K562 (cell line): ENCODE measurements at regions not wholly inside any gene's neighbourhood (a gene's known extent, or its start where the extent isn't known, plus 50 kb on each side); places are given as distances from the start of the nearest gene placed in this dataset.

Experiments
- ATAC-seq: fragments of 200-7000 bp; cut with Tn5 transposase; 3 replicates; pipeline ENCODE4 v1.9.1; 2020; ENCODE audit warnings: moderate library complexity
- BruUV-seq: library from RNA; stranded (reverse); fragments of 400-500 nt; replicated peaks from 2 replicates; lab custom pipeline; 2021; lab: Mats Ljungman, UMichigan
- CTCF ChIA-PET: fragments of 300-600 bp; formaldehyde crosslinking; extraction: SDS; loops from one replicate; lab custom pipeline; 2021; ENCODE audit warnings: low intra/inter-chr PET ratio; lab: Yijun Ruan, JAX
- POLR2A ChIA-PET: fragments of 300-600, 350-650 bp; sonication (Branson Sonifier 250); formaldehyde crosslinking; extraction: SDS; loops from one replicate; lab custom pipeline; 2021; ENCODE audit warnings: antibody characterized with exemption, inconsistent platforms; lab: Yijun Ruan, JAX
- DNase-seq, 4 experiments: peaks; one replicate each; pipeline versions ENCODE4 v3.0.0 to v3.0.0-alpha.2; 2011 to 2018; ENCODE audit warnings: low spot score in 3 of 4, mixed read lengths in 3 of 4; ENCODE audit errors: extremely low read depth in 1 of 4
- FAIRE-seq: peaks from 2 replicates; lab custom pipeline; 2011; peaks lifted over from hg19 to GRCh38; lab: Jason Lieb, UNC
- H2AFZ ChIP-seq: 2 replicates; pipeline ENCODE4 v1.6.0; 2011; ENCODE audit warnings: low read depth, low read length, control low read depth, inconsistent platforms
- H3K27ac ChIP-seq: fragments of 200-600 bp; 3 replicates; pipeline ENCODE4 v1.8.0; 2011; ENCODE audit warnings: low read depth, mild to moderate bottlenecking, control low read depth, inconsistent platforms, low read length, moderate library complexity, mixed read lengths; ENCODE audit errors: extremely low read depth
- H3K27me3 ChIP-seq, 2 experiments: fragments of 300-600 bp in 1 of 2; 2 replicates in 1 of 2; 3 replicates in 1 of 2; pipeline versions ENCODE4 v1.6.0 to v1.8.0; 2011; ENCODE audit warnings: inconsistent platforms in 2 of 2, low read length in 2 of 2, mild to moderate bottlenecking in 1 of 2, mixed read lengths in 1 of 2, moderate library complexity in 1 of 2; ENCODE audit not compliant: control insufficient read depth in 2 of 2, insufficient read depth in 2 of 2
- H3K36me3 ChIP-seq: fragments of 300-600 bp; 3 replicates; pipeline ENCODE4 v1.8.0; 2011; ENCODE audit warnings: mild to moderate bottlenecking, low read length, inconsistent platforms; ENCODE audit not compliant: control insufficient read depth, insufficient read depth
- H3K4me1 ChIP-seq, 2 experiments: fragments of 200-600 bp in 1 of 2; replicated peaks in 1 of 2; 2 replicates in 1 of 2; 3 replicates in 1 of 2; pipeline versions ENCODE4 v1.5.1 to v1.8.0; 2011; ENCODE audit warnings: inconsistent platforms in 2 of 2, low read length in 2 of 2, mild to moderate bottlenecking in 1 of 2, mixed read lengths in 1 of 2, moderate library complexity in 1 of 2; ENCODE audit not compliant: control insufficient read depth in 2 of 2, insufficient read depth in 2 of 2
- H3K4me2 ChIP-seq: 2 replicates; pipeline ENCODE4 v1.6.1; 2011; ENCODE audit warnings: low read length, control low read depth, inconsistent platforms, mixed read lengths; ENCODE audit not compliant: insufficient read depth
- H3K4me3 ChIP-seq: fragments of 200-600 bp; sonication (generic), shearing (Covaris generic); 2 replicates; pipeline ENCODE4 v1.5.1; 2016; ENCODE audit warnings: control low read depth, inconsistent platforms
- H3K79me2 ChIP-seq: fragments of 200-600 bp; 3 replicates; pipeline ENCODE4 v1.8.0; 2011; ENCODE audit warnings: low read length, inconsistent platforms; ENCODE audit not compliant: control insufficient read depth, insufficient read depth
- H3K9ac ChIP-seq, 2 experiments: 2 replicates each; pipeline versions ENCODE4 v1.6.0 to v1.6.1; 2011; ENCODE audit warnings: low read depth in 2 of 2, low read length in 2 of 2, control low read depth in 1 of 2, inconsistent platforms in 1 of 2, mild to moderate bottlenecking in 1 of 2, mixed read lengths in 1 of 2; ENCODE audit not compliant: insufficient read depth in 1 of 2
- H3K9me1 ChIP-seq: one replicate; pipeline ENCODE4 v1.6.0; 2011; ENCODE audit warnings: inconsistent platforms, mild to moderate bottlenecking, low read length, moderate library complexity; ENCODE audit not compliant: control insufficient read depth, insufficient read depth
- H3K9me3 ChIP-seq: replicated peaks from 2 replicates; pipeline ENCODE4 v1.5.1; 2011; ENCODE audit warnings: low read depth, low read length, inconsistent platforms; ENCODE audit not compliant: control insufficient read depth, insufficient read depth
- H4K20me1 ChIP-seq: replicated peaks from 2 replicates; pipeline ENCODE4 v1.6.1; 2011; ENCODE audit warnings: low read length, inconsistent platforms, mixed read lengths; ENCODE audit not compliant: control insufficient read depth, insufficient read depth
- BCOR ChIP-seq: fragments of 450-650 bp; IDR thresholded peaks from 2 replicates; pipeline ENCODE4 v1.6.1; 2016
- BMI1 ChIP-seq: fragments of 150-350 bp; IDR thresholded peaks from 2 replicates; pipeline ENCODE4 v1.6.1; 2014; ENCODE audit warnings: low read length
- CBFA2T3 ChIP-seq: fragments of 450-650 bp; IDR thresholded peaks from 2 replicates; pipeline ENCODE4 v1.6.1; 2017
- CHD4 ChIP-seq: fragments of 200-600 bp; sonication (generic); IDR thresholded peaks from 3 replicates; pipeline ENCODE4 v1.6.1; 2012; ENCODE audit warnings: low read depth, mild to moderate bottlenecking, mixed read lengths, low read length, inconsistent platforms; ENCODE audit not compliant: insufficient read depth, insufficient replicate concordance, poor library complexity, severe bottlenecking
- POLR2AphosphoS5 ChIP-seq: IDR thresholded peaks from 2 replicates; pipeline ENCODE4 v1.6.1; 2011; ENCODE audit warnings: mild to moderate bottlenecking, low read depth, low read length, moderate library complexity; ENCODE audit not compliant: control insufficient read depth, insufficient read depth
- PURB ChIP-seq: sonication (generic); formaldehyde crosslinking; IDR thresholded peaks from 2 replicates; pipeline ENCODE4 v1.9.0; 2021; ENCODE audit warnings: low read depth, mild to moderate bottlenecking, missing genetic modification reagents
- RNF2 ChIP-seq: sonication (generic); IDR thresholded peaks from 2 replicates; pipeline ENCODE4 v1.6.1; 2016
- ZBTB8A ChIP-seq: fragments of 450-650 bp; IDR thresholded peaks from 2 replicates; pipeline ENCODE4 v1.6.1; 2018; ENCODE audit warnings: mild to moderate bottlenecking, moderate library complexity; ENCODE audit not compliant: partially characterized antibody
- ZNF77 ChIP-seq: fragments of 250-450 bp; sonication (Bioruptor Pico); IDR thresholded peaks from 2 replicates; pipeline ENCODE4 v1.5.0; 2020
- WGBS: fragments of 100-300 bp; shearing (Covaris generic); methylation state at CpG from one replicate; pipeline ENCODE4 v1.1.6; 2016; ENCODE audit warnings: low coverage, mixed read lengths; ENCODE audit not compliant: insufficient coverage; ENCODE audit errors: missing lambda C conversion rate; 5-methylcytosine and 5-hydroxymethylcytosine counted together
- in situ Hi-C: fragments of 300-500 bp; cut with MboI; formaldehyde crosslinking; loops from 4 replicates; pipeline ENCODE4 v1.15.0; 2018; ENCODE audit warnings: inconsistent platforms, mixed read lengths
- intact Hi-C: fragments of 100-400 bp; cut with micrococcal nuclease; formaldehyde crosslinking; loops from 2 replicates; pipeline ENCODE4 v1.14.2; 2022

DNA sequence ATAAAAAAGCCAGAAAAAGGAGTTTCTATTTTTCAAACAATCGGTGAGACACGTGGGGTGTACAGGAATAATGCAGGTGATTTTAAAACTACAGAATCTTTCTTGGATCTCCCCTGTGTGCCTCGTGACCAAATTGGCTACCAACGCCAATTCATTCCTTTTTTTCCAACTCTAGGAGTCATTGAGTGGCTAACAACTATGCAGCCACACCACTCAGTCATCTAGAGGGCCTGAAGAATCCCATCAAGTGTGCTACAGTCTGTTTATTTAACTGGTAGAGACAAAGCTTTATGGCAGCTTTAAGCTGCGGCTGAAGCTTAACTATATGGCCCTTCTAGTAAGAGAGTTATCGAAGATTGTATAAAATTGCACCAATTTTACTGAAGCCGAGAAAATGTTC lies 113.1 kb upstream of the NIPBL start (continued):
- TF ChIP-seq POLR2AphosphoS5 (no peak), BMI1 (no peak), PURB (CRISPR knock-in tag) (no peak), ZNF77 (CRISPR knock-in tag) (no peak), CBFA2T3 (no peak), BCOR (no peak), ZBTB8A (no peak), CHD4 (no peak)
- TF ChIP-seq, all 486 proteins: peak for 0

DNA sequence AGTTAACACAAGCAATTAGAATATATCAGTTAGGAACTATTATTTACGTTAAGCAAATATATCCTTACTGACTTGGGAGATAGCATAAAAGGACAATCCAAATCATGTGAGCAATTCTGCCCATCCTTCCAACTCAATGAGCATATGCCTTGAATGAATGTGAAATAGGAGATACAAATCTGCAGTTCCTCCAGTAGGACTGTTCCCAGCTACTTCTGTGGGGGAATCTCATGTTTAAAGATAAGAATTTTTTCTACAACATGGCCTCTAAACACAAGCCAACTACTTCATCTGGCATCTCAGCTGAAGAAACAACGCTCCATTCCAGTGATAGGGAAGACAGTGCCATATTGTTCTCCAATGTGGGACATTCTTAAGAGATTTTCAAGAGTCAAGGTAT lies 110.7 kb upstream of the NIPBL start:
- H3K36me3 ChIP-seq, result no peaks in the 10 kb centered on the region
- no peak overlapping the region for H3K27ac ChIP-seq
- FAIRE-seq, result no peak
- TF ChIP-seq RNF2, result no peak
- TF ChIP-seq, all 486 proteins: peak for 0
- Histone ChIP-seq H3K9me3 (no peaks in the 10 kb centered on the region), H2AFZ (no peak overlapping the region), H3K9me1 (no peaks in the 10 kb centered on the region), H3K4me1 (no peaks in the 10 kb centered on the region), H4K20me1 (no peaks in the 10 kb centered on the region), H3K9ac (no peak overlapping the region), H3K4me3 (no peak overlapping the region), H3K27me3 (peaks cover 5 to 6% of the 10 kb centered on the region in 2 experiments; a peak in 3 of 5 replicates), H3K79me2 (no peaks in the 10 kb centered on the region), H3K4me2 (no peak overlapping the region)
- intact Hi-C loops (no loop called here), in situ Hi-C loops (no loop called here)
- CTCF ChIA-PET, result no interaction called here
- POLR2A ChIA-PET, result no interaction called here
- 0% methylated on average over 2 of the region's 2 CpGs for WGBS
- DNase-seq (no peak), ATAC-seq (no peak)
- BruUV-seq, result no TSS peak
